WTC11 (cell line): ENCODE measurements at regions not wholly inside any gene's neighbourhood (a gene's known extent, or its start where the extent isn't known, plus 50 kb on each side); places are given as distances from the start of the nearest gene placed in this dataset.

Experiments used
- ATAC-seq: fragments of 200-7000 bp; cut with Tn5 transposase; 2 replicates; pipeline ENCODE4 v1.10.0; 2021; ENCODE audit warnings: mild to moderate bottlenecking, moderate library complexity
- CTCF ChIA-PET: fragments of 300-600 bp; sonication (Branson Sonifier 250); formaldehyde crosslinking; loops from one replicate; lab custom pipeline; 2021; ENCODE audit warnings: antibody characterized with exemption; lab: Charles Lee
- POLR2A ChIA-PET: fragments of 350-600 bp; sonication (Branson Sonifier 250); formaldehyde crosslinking; loops from one replicate; lab custom pipeline; 2021; ENCODE audit warnings: antibody characterized with exemption; lab: Charles Lee
- DNase-seq: peaks from one replicate; pipeline ENCODE4 v3.0.0; 2021; ENCODE audit warnings: low spot score
- H3K27ac Mint-ChIP-seq: 2 replicates; pipeline ENCODE4 v1.8.0; 2021; ENCODE audit warnings: mixed read lengths
- H3K27me3 Mint-ChIP-seq: 2 replicates; pipeline ENCODE4 v1.8.0; 2021; ENCODE audit warnings: low read depth, mild to moderate bottlenecking, moderate library complexity, mixed read lengths
- H3K36me3 Mint-ChIP-seq: 2 replicates; pipeline ENCODE4 v1.8.0; 2021; ENCODE audit warnings: mixed read lengths
- H3K4me1 Mint-ChIP-seq: 2 replicates; pipeline ENCODE4 v1.8.0; 2022; ENCODE audit warnings: mixed read lengths
- H3K4me3 Mint-ChIP-seq: 2 replicates; pipeline ENCODE4 v1.8.0; 2021; ENCODE audit warnings: mild to moderate bottlenecking, moderate library complexity, mixed read lengths
- H3K9me3 Mint-ChIP-seq: 2 replicates; pipeline ENCODE4 v1.8.0; 2021; ENCODE audit warnings: mixed read lengths
- AFF4 ChIP-seq: sonication (generic); formaldehyde crosslinking; IDR thresholded peaks from 2 replicates; pipeline ENCODE4 v1.8.1; 2023; ENCODE audit warnings: mild to moderate bottlenecking, missing genetic modification reagents, borderline replicate concordance
- AR ChIP-seq: fragments of 250-450 bp; sonication (Bioruptor Pico); IDR thresholded peaks from 2 replicates; pipeline ENCODE4 v1.9.0; 2021; ENCODE audit warnings: mild to moderate bottlenecking
- ATF1 ChIP-seq: sonication (generic); formaldehyde crosslinking; IDR thresholded peaks from 2 replicates; pipeline ENCODE4 v1.8.1; 2023; ENCODE audit warnings: mild to moderate bottlenecking, moderate library complexity, missing genetic modification reagents
- ATF2 ChIP-seq: sonication (generic); formaldehyde crosslinking; IDR thresholded peaks from 2 replicates; pipeline ENCODE4 v1.8.1; 2022; ENCODE audit warnings: low read depth, missing genetic modification reagents, borderline replicate concordance
- E2F1 ChIP-seq: sonication (generic); formaldehyde crosslinking; IDR thresholded peaks from 2 replicates; pipeline ENCODE4 v1.8.0; 2022; ENCODE audit warnings: mild to moderate bottlenecking, missing genetic modification reagents
- GTF2I ChIP-seq: fragments of 250-450 bp; sonication (Bioruptor Pico); conservative IDR thresholded peaks from 2 replicates; pipeline ENCODE4 v1.4.0; 2021; ENCODE audit warnings: mild to moderate bottlenecking
- NR2C2 ChIP-seq: sonication (generic); formaldehyde crosslinking; IDR thresholded peaks from 2 replicates; pipeline ENCODE4 v1.8.0; 2022; ENCODE audit warnings: mild to moderate bottlenecking, missing genetic modification reagents
- NR3C1 ChIP-seq: sonication (generic); formaldehyde crosslinking; conservative IDR thresholded peaks from 2 replicates; pipeline ENCODE4 v1.8.1; 2023; ENCODE audit warnings: low read depth, mild to moderate bottlenecking, missing genetic modification reagents
- PRDM15 ChIP-seq: sonication (generic); formaldehyde crosslinking; IDR thresholded peaks from 2 replicates; pipeline ENCODE4 v1.8.0; 2022; ENCODE audit warnings: missing genetic modification reagents
- SOX15 ChIP-seq: fragments of 250-450 bp; sonication (Bioruptor Pico); IDR thresholded peaks from 2 replicates; pipeline ENCODE4 v1.9.0; 2021; ENCODE audit warnings: mild to moderate bottlenecking
- STAT6 ChIP-seq: sonication (generic); formaldehyde crosslinking; conservative IDR thresholded peaks from 2 replicates; pipeline ENCODE4 v1.8.1; 2023; ENCODE audit warnings: mild to moderate bottlenecking, low read depth, missing genetic modification reagents, moderate library complexity
- ZNF416 ChIP-seq: fragments of 250-450 bp; sonication (Bioruptor Pico); IDR thresholded peaks from 2 replicates; pipeline ENCODE4 v1.9.0; 2021; ENCODE audit warnings: mild to moderate bottlenecking, inconsistent platforms
- ZNF532 ChIP-seq: fragments of 250-450 bp; sonication (Bioruptor Pico); IDR thresholded peaks from 2 replicates; pipeline ENCODE4 v1.9.0; 2021; ENCODE audit warnings: mild to moderate bottlenecking, borderline replicate concordance
- ZNF671 ChIP-seq: fragments of 250-450 bp; sonication (Bioruptor Pico); IDR thresholded peaks from 2 replicates; pipeline ENCODE4 v1.8.0; 2021; ENCODE audit warnings: mild to moderate bottlenecking

- Mint-ChIP-seq H3K4me3 (no peak overlapping the region), H3K36me3 (no peaks in the 10 kb centered on the region), H3K27ac (no peak overlapping the region), H3K4me1 (peaks cover 35% of the 10 kb centered on the region), H3K9me3 (peaks cover 12% of the 10 kb centered on the region), H3K27me3 (no peaks in the 10 kb centered on the region)
- DNase-seq = no peak
- POLR2A ChIA-PET = no interaction called here
- CTCF ChIA-PET = no interaction called here
- no peak for ATAC-seq
- no peak for TF ChIP-seq AR (CRISPR knock-in tag)
- no peak for TF ChIP-seq AFF4 (CRISPR knock-in tag)
- TF ChIP-seq STAT6 (CRISPR knock-in tag) = no peak
- no peak for TF ChIP-seq NR3C1 (CRISPR knock-in tag)
- no peak for TF ChIP-seq GTF2I (CRISPR knock-in tag)
- no peak for TF ChIP-seq PRDM15 (CRISPR knock-in tag)
- TF ChIP-seq E2F1 (CRISPR knock-in tag) = no peak
- no peak for TF ChIP-seq NR2C2 (CRISPR knock-in tag)
- TF ChIP-seq ZNF532 = no peak
- TF ChIP-seq SOX15 = no peak
- TF ChIP-seq ZNF416 (CRISPR knock-in tag) = no peak
- TF ChIP-seq ATF1 = no peak
- TF ChIP-seq ATF2 (CRISPR knock-in tag) = no peak
- no peak for TF ChIP-seq ZNF671 (CRISPR knock-in tag)
These were observed 275.4 kb upstream of the BTG1 start for GRCh38 chr12:92421042-92421441.
